ENCODE measurements at regions not wholly inside any gene's neighbourhood (a gene's known extent, or its start where the extent isn't known, plus 50 kb on each side); places are given as distances from the start of the nearest gene placed in this dataset.

- no peak for DNase-seq (ENCODE audit: low read depth in 2 of 2)
These were observed 231.9 kb upstream of the E2F8 start for GRCh38 chr11:19472679-19473078.

- DNase-seq (ENCODE audit: low read depth in 2 of 2): no peak
These were observed 227.2 kb upstream of the E2F8 start for GRCh38 chr11:19467904-19468303.

GRCh38 chr11:19466314-19466713, 225.6 kb upstream of the E2F8 start:
- no peak for DNase-seq (ENCODE audit: low read depth in 2 of 2)

- no peak for DNase-seq (ENCODE audit: low read depth in 2 of 2)
These were observed 223.2 kb upstream of the E2F8 start for GRCh38 chr11:19463976-19464375.

GRCh38 chr11:19460718-19461405, 220.1 kb upstream of the E2F8 start:
- DNase-seq (ENCODE audit: low read depth in 2 of 2): no peak

GRCh38 chr11:19459240-19459639, 218.5 kb upstream of the E2F8 start:
- DNase-seq (ENCODE audit: low read depth in 2 of 2): no peak

- no peak for DNase-seq (ENCODE audit: low read depth in 2 of 2)
These were observed 218.0 kb upstream of the E2F8 start for GRCh38 chr11:19458721-19459120.

GRCh38 chr11:19458231-19458630, 217.5 kb upstream of the E2F8 start:
- DNase-seq (ENCODE audit: low read depth in 2 of 2): no peak

- no peak for DNase-seq (ENCODE audit: low read depth in 2 of 2)
These were observed 215.0 kb upstream of the E2F8 start for GRCh38 chr11:19455731-19456130.

- no peak for DNase-seq (ENCODE audit: low read depth in 2 of 2)
These were observed 213.0 kb upstream of the E2F8 start for GRCh38 chr11:19453651-19454257.

- DNase-seq (ENCODE audit: low read depth in 2 of 2): no peak
These were observed 210.9 kb upstream of the E2F8 start for GRCh38 chr11:19451609-19452008.

- DNase-seq (ENCODE audit: low read depth in 2 of 2): no peak
These were observed 209.5 kb upstream of the E2F8 start for GRCh38 chr11:19450282-19450681.

- no peak for DNase-seq (ENCODE audit: low read depth in 2 of 2)
These were observed 207.9 kb upstream of the E2F8 start for GRCh38 chr11:19448651-19449050.

GRCh38 chr11:19447150-19447566, 206.4 kb upstream of the E2F8 start:
- no peak for DNase-seq (ENCODE audit: low read depth in 2 of 2)

- no peak for DNase-seq (ENCODE audit: low read depth in 2 of 2)
These were observed 205.0 kb upstream of the E2F8 start for GRCh38 chr11:19445771-19446170.

GRCh38 chr11:19444231-19444630, 203.5 kb upstream of the E2F8 start:
- no peak for DNase-seq (ENCODE audit: low read depth in 2 of 2)

- DNase-seq (ENCODE audit: low read depth in 2 of 2): no peak
These were observed 201.8 kb upstream of the E2F8 start for GRCh38 chr11:19442554-19442910.

- DNase-seq (ENCODE audit: low read depth in 2 of 2): peak; percentile 2 to 15
These were observed 201.2 kb upstream of the E2F8 start for GRCh38 chr11:19441752-19442553.

- DNase-seq (ENCODE audit: low read depth in 2 of 2): no peak
These were observed 200.5 kb upstream of the E2F8 start for GRCh38 chr11:19441288-19441687.

GRCh38 chr11:19437760-19438159, 197.0 kb upstream of the E2F8 start:
- no peak for DNase-seq (ENCODE audit: low read depth in 2 of 2)

- DNase-seq (ENCODE audit: low read depth in 2 of 2): no peak
These were observed 196.2 kb upstream of the E2F8 start for GRCh38 chr11:19436932-19437331.

- DNase-seq (ENCODE audit: low read depth in 2 of 2): no peak
These were observed 194.7 kb upstream of the E2F8 start for GRCh38 chr11:19435306-19435989.
